Activated naive CD4-positive, alpha-beta T cell treated with anti-CD3 and anti-CD28 coated beads, Interleukin-2, amount 50 U/mL, for 24 hours (primary cell): ENCODE measurements at regions not wholly inside any gene's neighbourhood (a gene's known extent, or its start where the extent isn't known, plus 50 kb on each side); places are given as distances from the start of the nearest gene placed in this dataset.
"Not testable (repeated sequence)": the region's sequence is repeated elsewhere in the genome, so short reads cannot be mapped to it uniquely, and the experiment has no call there.

Experiments
- H3K27ac Mint-ChIP-seq: one replicate; pipeline ENCODE4 v1.8.0; 2021; ENCODE audit warnings: mild to moderate bottlenecking, mixed read lengths
- H3K27me3 Mint-ChIP-seq: one replicate; pipeline ENCODE4 v1.8.0; 2021; ENCODE audit warnings: mixed read lengths
- H3K36me3 Mint-ChIP-seq: one replicate; pipeline ENCODE4 v1.8.0; 2021; ENCODE audit warnings: mixed read lengths
- H3K4me1 Mint-ChIP-seq: one replicate; pipeline ENCODE4 v1.8.0; 2021; ENCODE audit warnings: mixed read lengths
- H3K4me3 Mint-ChIP-seq: one replicate; pipeline ENCODE4 v1.8.0; 2021; ENCODE audit warnings: mild to moderate bottlenecking, mixed read lengths
- H3K9me3 Mint-ChIP-seq: one replicate; pipeline ENCODE4 v1.8.0; 2021; ENCODE audit warnings: mixed read lengths

DNA sequence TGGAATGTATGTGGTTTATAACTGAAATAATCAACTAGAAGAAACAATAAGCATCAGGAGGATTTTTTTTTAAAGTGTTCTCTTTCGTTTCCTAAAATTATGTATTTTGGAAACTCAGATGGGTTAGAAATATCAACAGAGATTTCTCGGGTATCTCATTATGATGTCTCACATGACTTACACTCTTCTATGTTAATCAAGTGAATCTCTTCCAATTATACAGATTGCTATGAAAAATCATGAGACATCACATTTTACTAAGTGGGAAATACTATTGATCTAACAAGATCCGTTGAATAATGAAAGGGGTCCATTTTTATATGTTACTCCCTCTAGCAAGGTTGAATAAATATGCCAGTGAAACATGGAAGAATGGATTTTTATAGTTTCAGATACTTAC, 54.7 kb upstream of the NRIP1 start:
- no peak overlapping the region for H3K4me3 Mint-ChIP-seq
- no peaks in the 10 kb centered on the region for H3K4me1 Mint-ChIP-seq
- H3K27ac Mint-ChIP-seq: no peak overlapping the region
- no peaks in the 10 kb centered on the region for H3K9me3 Mint-ChIP-seq
- H3K36me3 Mint-ChIP-seq: no peaks in the 10 kb centered on the region
- H3K27me3 Mint-ChIP-seq: peaks cover 7% of the 10 kb centered on the region

DNA sequence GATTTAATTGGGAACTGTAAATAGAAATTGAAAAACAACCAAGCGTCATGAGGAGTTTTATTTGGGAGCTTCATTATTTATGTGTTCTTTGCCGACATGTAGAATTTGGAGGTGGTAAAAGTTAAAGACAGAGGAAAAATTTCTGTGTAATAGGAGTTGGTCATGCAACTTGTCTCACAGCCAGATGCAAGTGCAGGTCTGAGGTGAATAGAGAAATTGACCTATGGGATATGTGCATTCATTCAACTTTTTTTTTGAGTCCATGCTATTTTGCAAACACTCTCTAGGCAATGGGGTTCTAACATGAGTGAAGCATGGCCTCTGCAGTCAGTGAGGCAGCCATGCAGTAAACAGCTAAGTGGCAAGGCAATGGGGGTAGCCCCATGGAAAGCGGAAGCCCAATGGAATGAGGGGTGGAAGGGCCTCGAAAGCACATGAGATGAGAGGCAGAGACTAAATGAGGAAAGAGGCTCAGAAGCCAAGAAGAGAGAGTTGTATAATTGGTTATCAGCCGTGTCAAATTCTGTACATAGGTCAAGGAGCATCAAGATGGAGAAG, 56.4 kb upstream of the NRIP1 start:
- Mint-ChIP-seq H3K27ac (no peak overlapping the region), H3K9me3 (no peaks in the 10 kb centered on the region), H3K27me3 (peaks cover 9% of the 10 kb centered on the region), H3K36me3 (no peaks in the 10 kb centered on the region), H3K4me3 (no peak overlapping the region), H3K4me1 (no peaks in the 10 kb centered on the region)

DNA sequence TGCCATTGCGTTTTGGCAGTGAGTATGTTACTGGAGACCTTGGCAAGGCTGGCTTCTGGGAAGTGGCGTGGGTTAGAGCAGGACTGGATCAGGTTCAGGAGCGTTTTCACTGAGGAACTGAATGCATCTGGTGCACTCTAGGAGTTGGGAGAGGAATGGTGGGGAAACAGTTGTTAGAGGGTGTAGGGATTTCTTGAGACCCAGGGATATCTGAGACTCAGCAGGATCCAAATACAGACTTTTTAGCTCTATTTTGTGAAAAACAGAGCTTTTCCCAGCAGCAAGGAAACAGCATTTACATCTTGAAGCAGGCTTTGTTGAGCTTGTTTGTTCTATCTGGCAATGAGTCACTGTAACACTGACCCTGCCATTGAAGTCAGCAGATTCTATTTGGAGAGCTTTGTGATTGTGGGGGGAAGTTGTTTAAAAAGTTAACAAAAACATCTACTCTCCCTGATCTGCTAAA, 56.9 kb upstream of the NRIP1 start:
- H3K4me1 Mint-ChIP-seq: no peaks in the 10 kb centered on the region

GRCh38 chr21:15122241-15122640, 57.4 kb upstream of the NRIP1 start:
- Mint-ChIP-seq H3K4me3 (no peak overlapping the region), H3K27me3 (peaks cover 9% of the 10 kb centered on the region), H3K9me3 (no peaks in the 10 kb centered on the region), H3K27ac (no peak overlapping the region), H3K36me3 (no peaks in the 10 kb centered on the region), H3K4me1 (no peaks in the 10 kb centered on the region)

More for the DNA sequence above, 56.9 kb upstream of the NRIP1 start:
- Mint-ChIP-seq H3K27me3 (peaks cover 9% of the 10 kb centered on the region), H3K9me3 (no peaks in the 10 kb centered on the region), H3K36me3 (no peaks in the 10 kb centered on the region), H3K27ac (no peak overlapping the region), H3K4me3 (no peak overlapping the region)

GRCh38 chr21:15124731-15125130, 59.9 kb upstream of the NRIP1 start:
- Mint-ChIP-seq H3K4me3 (no peak overlapping the region), H3K27me3 (peaks cover 9% of the 10 kb centered on the region), H3K36me3 (no peaks in the 10 kb centered on the region), H3K4me1 (peaks cover 7% of the 10 kb centered on the region), H3K9me3 (no peaks in the 10 kb centered on the region), H3K27ac (no peak overlapping the region)

DNA sequence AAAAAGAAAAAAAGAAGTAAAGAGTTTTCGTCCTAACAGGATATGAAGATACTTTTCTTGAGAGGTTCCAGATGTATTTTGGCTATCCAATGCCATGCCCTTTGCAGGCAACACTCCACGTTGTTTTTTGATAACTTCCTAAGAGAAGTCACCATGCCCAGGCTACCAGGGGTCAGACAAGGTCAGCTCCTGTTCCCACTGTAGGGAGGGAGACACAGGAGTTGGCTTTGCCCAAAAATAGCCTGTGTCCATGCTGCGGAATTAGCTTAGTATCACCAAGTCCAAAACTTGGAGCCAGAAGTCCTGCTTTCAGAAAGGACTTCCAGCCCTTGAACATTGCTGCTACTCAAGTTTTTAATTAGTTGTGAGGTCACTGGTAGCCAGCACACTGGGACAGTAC, 62.1 kb upstream of the NRIP1 start:
- Mint-ChIP-seq H3K4me3 (no peak overlapping the region), H3K9me3 (no peaks in the 10 kb centered on the region), H3K4me1 (peaks cover 7% of the 10 kb centered on the region), H3K27ac (no peak overlapping the region), H3K27me3 (peaks cover 3% of the 10 kb centered on the region), H3K36me3 (no peaks in the 10 kb centered on the region)

DNA sequence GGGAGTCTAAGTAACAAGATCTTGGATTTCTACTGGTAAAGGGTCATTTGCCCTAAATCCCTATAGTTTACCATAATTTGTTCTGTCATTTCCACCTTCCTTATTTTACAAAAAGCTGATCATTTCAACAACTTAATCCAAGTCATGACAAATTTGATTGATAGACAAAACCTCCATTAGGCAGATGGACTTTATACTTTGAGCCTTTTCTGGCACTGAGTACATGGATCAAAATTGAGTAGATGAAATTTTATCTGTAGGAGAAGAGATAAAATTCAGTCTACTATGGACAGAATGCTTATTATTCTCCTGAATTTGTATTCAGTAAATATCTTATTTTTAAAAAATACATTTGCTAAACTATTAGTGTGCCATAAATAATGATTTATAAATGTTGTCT, 62.6 kb upstream of the NRIP1 start:
- Mint-ChIP-seq H3K36me3 (no peaks in the 10 kb centered on the region), H3K4me1 (peaks cover 7% of the 10 kb centered on the region), H3K27me3 (peaks cover 3% of the 10 kb centered on the region), H3K27ac (no peak overlapping the region), H3K4me3 (no peak overlapping the region), H3K9me3 (no peaks in the 10 kb centered on the region)

GRCh38 chr21:15128267-15128666, 63.5 kb upstream of the NRIP1 start:
- H3K36me3 Mint-ChIP-seq: no peaks in the 10 kb centered on the region
- H3K27ac Mint-ChIP-seq: no peak overlapping the region
- peaks cover 3% of the 10 kb centered on the region for H3K27me3 Mint-ChIP-seq
- H3K9me3 Mint-ChIP-seq: no peaks in the 10 kb centered on the region
- no peak overlapping the region for H3K4me3 Mint-ChIP-seq
- peaks cover 7% of the 10 kb centered on the region for H3K4me1 Mint-ChIP-seq

- H3K4me1 Mint-ChIP-seq, H3K27me3 Mint-ChIP-seq, H3K9me3 Mint-ChIP-seq, H3K27ac Mint-ChIP-seq, H3K36me3 Mint-ChIP-seq, H3K4me3 Mint-ChIP-seq: not testable (repeated sequence)
Measured at GRCh38 chr21:15128714-15129113, 63.9 kb upstream of the NRIP1 start.

- no peak overlapping the region for H3K4me3 Mint-ChIP-seq
- no peak overlapping the region for H3K27ac Mint-ChIP-seq
- peaks cover 7% of the 10 kb centered on the region for H3K4me1 Mint-ChIP-seq
- no peaks in the 10 kb centered on the region for H3K27me3 Mint-ChIP-seq
- H3K36me3 Mint-ChIP-seq: no peaks in the 10 kb centered on the region
- H3K9me3 Mint-ChIP-seq: no peaks in the 10 kb centered on the region
Measured at GRCh38 chr21:15130326-15130725, 65.5 kb upstream of the NRIP1 start.

GRCh38 chr21:15130751-15131150, 66.0 kb upstream of the NRIP1 start:
- Mint-ChIP-seq H3K27me3 (no peaks in the 10 kb centered on the region), H3K36me3 (no peaks in the 10 kb centered on the region), H3K4me1 (peaks cover 7% of the 10 kb centered on the region), H3K4me3 (no peak overlapping the region), H3K27ac (no peak overlapping the region), H3K9me3 (no peaks in the 10 kb centered on the region)

DNA sequence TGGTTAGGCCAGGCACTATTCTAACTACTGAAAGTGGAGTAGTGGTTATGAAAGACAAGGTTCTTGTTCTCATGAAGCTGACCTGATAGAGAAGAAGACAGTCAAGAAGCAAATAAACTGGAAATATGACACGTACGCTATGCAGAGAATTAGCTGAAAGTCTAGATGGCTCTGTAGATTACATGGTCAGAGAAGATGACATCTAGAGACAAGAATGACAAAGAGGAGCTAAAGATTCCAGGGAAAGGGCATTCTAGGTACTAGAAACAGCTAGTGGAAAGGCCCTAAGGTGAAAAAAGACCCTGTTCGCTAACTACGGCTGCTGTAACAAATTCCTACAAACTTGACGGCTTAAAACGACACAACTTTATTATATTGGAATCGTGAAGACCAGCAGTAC, 68.0 kb upstream of the NRIP1 start:
- no peak overlapping the region for H3K4me3 Mint-ChIP-seq
- H3K4me1 Mint-ChIP-seq: peaks cover 7% of the 10 kb centered on the region
- H3K27ac Mint-ChIP-seq: no peak overlapping the region
- no peaks in the 10 kb centered on the region for H3K36me3 Mint-ChIP-seq
- H3K9me3 Mint-ChIP-seq: no peaks in the 10 kb centered on the region
- H3K27me3 Mint-ChIP-seq: no peaks in the 10 kb centered on the region

DNA sequence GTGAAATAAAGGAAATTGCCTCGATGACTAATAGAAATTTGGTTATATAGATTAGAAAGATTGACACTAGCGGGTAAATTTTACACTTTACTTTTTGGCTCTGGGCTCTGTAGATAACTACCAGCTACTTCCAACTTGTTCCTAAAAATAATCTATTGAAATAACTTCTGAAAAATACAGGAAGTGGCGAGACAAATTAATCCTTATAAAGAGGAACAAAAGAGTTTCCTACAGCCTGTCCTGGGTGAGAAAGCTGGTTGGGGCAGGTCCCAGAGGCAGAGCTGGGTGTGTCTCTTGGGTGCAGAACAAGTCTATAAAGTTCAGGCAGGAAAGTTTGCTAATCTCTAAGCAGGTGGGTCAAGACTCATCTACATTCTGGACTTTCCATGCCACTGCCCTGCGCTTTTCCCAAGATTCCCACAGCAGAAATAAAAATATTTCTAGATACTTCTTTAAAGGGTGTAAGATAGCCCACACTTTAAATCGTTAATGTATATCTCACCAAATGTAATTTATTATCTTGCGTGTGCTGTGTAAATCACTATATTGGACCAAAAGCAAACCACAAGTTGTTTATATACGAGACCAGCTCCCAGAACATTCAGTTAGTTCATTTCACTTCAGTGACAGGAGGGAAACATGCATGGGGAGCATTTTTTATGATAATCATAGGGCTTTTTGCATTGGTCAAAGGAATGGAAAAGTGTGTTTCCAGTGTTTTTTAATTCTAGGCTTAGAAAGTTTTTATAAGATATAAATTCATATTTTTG, 70.1 kb upstream of the NRIP1 start:
- Mint-ChIP-seq H3K9me3 (no peaks in the 10 kb centered on the region), H3K36me3 (no peaks in the 10 kb centered on the region), H3K4me3 (no peak overlapping the region), H3K27me3 (peaks cover 7% of the 10 kb centered on the region), H3K4me1 (no peaks in the 10 kb centered on the region), H3K27ac (no peak overlapping the region)

DNA sequence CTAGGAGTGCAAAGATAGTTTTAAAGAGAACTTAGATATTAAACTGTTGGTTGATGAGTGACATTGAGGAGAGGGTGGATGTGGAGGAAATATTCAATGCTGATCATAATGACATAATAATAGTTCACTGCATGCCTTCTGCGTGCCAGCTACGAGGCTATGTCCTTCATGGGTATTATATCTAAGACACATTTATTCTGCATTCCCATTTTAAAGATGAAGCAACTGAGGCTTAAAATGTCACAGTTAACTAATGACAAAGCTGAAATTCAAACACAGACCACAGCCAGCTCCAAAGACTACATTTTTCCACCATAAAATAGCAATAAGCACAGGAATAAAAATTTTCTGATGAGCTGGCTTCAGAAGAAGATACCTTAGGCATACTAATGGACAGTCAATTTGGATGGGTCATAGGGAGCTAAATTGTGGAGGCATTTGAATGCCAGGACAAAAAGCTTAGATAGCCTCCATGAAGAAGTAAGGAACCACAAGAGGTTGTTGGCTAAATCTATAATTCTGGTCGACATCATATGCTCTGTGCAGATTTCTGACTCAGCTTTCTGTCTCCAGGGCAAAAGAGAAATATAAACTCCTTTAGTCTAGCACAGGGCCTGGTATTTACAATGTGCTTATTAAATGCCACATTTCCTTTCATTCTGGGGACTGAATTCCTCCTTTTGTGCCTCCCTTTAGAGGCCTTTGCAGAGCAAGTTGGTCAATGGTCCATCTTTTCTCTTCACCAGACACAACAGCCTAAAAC, 71.2 kb upstream of the NRIP1 start:
- Mint-ChIP-seq H3K27me3 (peaks cover 8% of the 10 kb centered on the region), H3K4me1 (no peaks in the 10 kb centered on the region), H3K27ac (no peak overlapping the region), H3K9me3 (no peaks in the 10 kb centered on the region), H3K4me3 (no peak overlapping the region), H3K36me3 (no peaks in the 10 kb centered on the region)

GRCh38 chr21:15138490-15138889, 73.7 kb upstream of the NRIP1 start:
- H3K36me3 Mint-ChIP-seq: no peaks in the 10 kb centered on the region
- no peak overlapping the region for H3K27ac Mint-ChIP-seq
- H3K27me3 Mint-ChIP-seq: peaks cover 8% of the 10 kb centered on the region
- no peaks in the 10 kb centered on the region for H3K9me3 Mint-ChIP-seq
- no peak overlapping the region for H3K4me3 Mint-ChIP-seq
- no peaks in the 10 kb centered on the region for H3K4me1 Mint-ChIP-seq

- no peaks in the 10 kb centered on the region for H3K9me3 Mint-ChIP-seq
- H3K27ac Mint-ChIP-seq: no peak overlapping the region
- H3K27me3 Mint-ChIP-seq: peaks cover 8% of the 10 kb centered on the region
- H3K36me3 Mint-ChIP-seq: no peaks in the 10 kb centered on the region
- H3K4me3 Mint-ChIP-seq: no peak overlapping the region
- H3K4me1 Mint-ChIP-seq: no peaks in the 10 kb centered on the region
Measured at GRCh38 chr21:15139898-15140297, 75.1 kb upstream of the NRIP1 start.
